GM23248 (cell line): ENCODE measurements at regions not wholly inside any gene's neighbourhood (a gene's known extent, or its start where the extent isn't known, plus 50 kb on each side); places are given as distances from the start of the nearest gene placed in this dataset.

ENCODE experiments used
- EZH2 ChIP-seq: fragments of 200-600 bp; sonication (generic); IDR thresholded peaks from 2 replicates; pipeline ENCODE4 v1.6.1; 2018; ENCODE audit warnings: antibody characterized with exemption, mild to moderate bottlenecking; ENCODE audit not compliant: insufficient read depth, poor library complexity, severe bottlenecking
- EZH2phosphoT487 ChIP-seq: fragments of 200-600 bp; sonication (generic); IDR thresholded peaks from 2 replicates; pipeline ENCODE4 v1.6.1; 2018; ENCODE audit warnings: antibody characterized with exemption, moderate library complexity, mild to moderate bottlenecking, low read depth; ENCODE audit not compliant: insufficient read depth

- TF ChIP-seq EZH2 (no peak), EZH2phosphoT487 (no peak)
Measured at GRCh38 chr4:91840359-91840758, 463.4 kb upstream of the GRID2 start.
